C4-2B (cell line): ENCODE measurements at regions not wholly inside any gene's neighbourhood (a gene's known extent, or its start where the extent isn't known, plus 50 kb on each side); places are given as distances from the start of the nearest gene placed in this dataset.

ENCODE experiments used
- CTCF ChIP-seq: fragments of 450-650 bp; conservative IDR thresholded peaks from 2 replicates; pipeline ENCODE4 v1.5.1; 2017; ENCODE audit warnings: mild to moderate bottlenecking
- ZFX ChIP-seq: fragments of 450-650 bp; IDR thresholded peaks from 2 replicates; pipeline ENCODE4 v1.6.1; 2017

- no peak for TF ChIP-seq CTCF
- TF ChIP-seq ZFX = no peak
These were observed 232.6 kb downstream of the FAT3 start for GRCh38 chr11:92457250-92457649.
